NCI-H146 (cell line): ENCODE measurements at regions not wholly inside any gene's neighbourhood (a gene's known extent, or its start where the extent isn't known, plus 50 kb on each side); places are given as distances from the start of the nearest gene placed in this dataset.
"Not testable (repeated sequence)": the region's sequence is repeated elsewhere in the genome, so short reads cannot be mapped to it uniquely, and the experiment has no call there.

ENCODE experiments used
- DNase-seq: peaks from one replicate; lab custom pipeline; 2025; lab: John Stamatoyannopoulos, UW

DNA sequence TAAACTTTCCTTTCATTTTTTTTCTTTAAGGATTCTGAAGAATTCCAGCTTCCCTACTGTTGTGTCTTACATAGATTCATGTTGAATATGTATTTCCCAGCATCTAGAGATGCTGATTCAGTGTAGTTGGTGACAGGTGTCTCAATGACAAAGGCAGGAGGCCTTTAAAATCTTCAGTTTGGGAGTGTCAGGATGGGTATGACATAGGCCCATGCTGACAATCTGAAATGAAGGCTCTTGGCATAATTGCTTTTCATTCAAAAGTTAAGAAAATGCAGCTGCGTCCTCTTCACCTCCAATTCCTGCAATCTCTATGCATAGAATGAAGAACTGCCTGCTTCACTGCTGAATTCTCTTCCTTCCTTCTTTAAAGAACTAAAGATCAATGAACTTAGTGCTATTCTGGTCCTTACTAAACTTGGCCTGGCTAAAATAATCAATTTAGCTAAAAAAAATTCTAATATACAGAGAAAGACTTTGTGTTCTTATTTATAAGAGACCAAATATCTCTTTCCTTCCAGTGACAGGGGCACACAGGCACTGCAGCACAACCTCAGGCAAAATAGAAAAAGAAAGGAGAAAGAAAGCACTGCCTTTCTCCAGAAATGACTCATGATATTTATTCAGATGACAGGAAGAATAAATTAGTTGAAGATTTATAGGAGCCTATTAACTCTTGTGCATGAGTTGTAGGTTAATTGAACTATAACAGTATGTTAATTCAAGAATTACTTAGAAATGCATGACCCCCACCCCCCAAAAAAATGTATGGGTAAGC is 152.6 kb upstream of the GBE1 start:
- DNase-seq = no peak

DNA sequence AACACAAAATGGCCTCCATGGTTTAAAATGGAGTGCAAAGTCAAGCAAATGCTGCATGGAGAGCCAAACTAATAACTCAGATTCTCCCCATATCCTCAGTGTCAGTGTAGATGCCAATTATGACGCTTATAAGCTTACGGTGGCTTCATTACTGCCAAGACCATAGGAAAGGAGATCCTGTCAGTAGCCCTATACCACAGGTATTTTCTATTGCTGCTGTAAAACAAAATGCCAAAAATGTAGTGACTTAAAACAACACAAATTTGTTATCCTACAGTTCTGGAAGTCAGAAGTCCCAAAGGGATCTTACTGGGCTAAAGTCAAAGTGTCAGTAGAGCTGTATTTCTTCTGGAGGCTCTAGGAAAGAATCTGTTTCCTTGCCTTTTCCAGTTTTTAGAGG is 149.8 kb upstream of the GBE1 start:
- DNase-seq = no peak

GRCh38 chr3:81910244-81910852 is 148.9 kb upstream of the GBE1 start:
- no peak for DNase-seq

- no peak for DNase-seq
Observed at GRCh38 chr3:81909796-81910195, 148.4 kb upstream of the GBE1 start.

DNA sequence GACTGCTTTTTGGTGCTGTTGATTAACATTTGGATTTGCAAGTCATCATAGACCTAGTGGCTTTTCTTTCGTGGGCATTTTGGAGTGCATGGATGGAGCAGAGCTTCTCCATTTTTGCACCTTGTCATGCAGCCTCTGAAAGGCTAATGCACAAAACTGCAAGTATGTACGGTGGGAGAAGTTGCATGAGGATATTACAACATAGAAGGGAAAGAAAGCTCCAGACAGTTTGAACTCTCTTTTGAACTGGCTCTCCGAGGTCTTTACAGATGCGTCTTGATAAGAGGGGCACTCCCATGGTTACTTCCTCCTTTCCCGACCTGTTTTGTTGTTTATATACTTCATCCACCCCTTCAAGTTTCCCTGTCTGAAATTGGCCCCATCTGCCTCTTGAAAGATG is 147.1 kb upstream of the GBE1 start:
- DNase-seq = no peak

- no peak for DNase-seq
Observed at GRCh38 chr3:81898336-81898735, 136.9 kb upstream of the GBE1 start.

DNA sequence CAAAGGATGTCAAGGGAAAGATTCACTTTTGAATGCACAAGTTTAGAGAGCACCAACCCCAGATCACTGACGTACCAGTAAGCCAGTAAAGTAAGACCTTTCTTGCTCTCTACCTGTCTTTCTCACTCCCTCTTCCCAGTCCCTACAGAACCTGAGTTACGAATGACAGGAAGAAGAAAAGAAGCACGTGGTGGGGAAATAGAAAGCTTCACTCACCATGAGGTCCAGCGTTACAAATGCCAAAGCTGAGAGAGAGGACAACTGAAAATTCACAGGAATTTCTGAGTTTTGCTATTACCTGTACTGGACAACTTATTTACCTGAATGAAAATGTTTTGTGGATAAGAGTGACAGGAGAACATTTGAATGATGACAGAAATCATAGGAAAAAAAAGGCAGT is 133.2 kb upstream of the GBE1 start:
- DNase-seq = no peak

- DNase-seq = peak; percentile 83
Observed at GRCh38 chr3:81891055-81891895, 129.8 kb upstream of the GBE1 start.

GRCh38 chr3:81888914-81889557 is 127.6 kb upstream of the GBE1 start:
- DNase-seq = peak; percentile 5

DNA sequence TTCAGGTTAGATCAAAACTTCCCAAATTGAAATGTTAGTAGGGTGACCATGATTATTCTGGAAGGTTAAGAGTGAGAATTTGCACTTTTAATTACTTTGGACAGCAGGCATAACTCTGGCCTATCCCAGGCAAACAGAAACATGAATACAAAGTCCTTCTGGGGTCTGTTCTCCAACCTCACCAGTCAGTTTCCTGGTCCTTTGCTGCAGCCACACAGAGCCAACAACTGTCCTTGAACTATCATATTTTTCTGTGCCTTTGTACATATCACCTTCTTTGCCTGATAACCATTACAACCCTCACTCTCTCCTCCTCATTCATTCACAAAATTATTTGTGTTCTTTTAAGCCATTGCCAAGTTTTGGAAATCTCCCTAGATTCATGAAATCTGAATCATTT is 126.0 kb upstream of the GBE1 start:
- no peak for DNase-seq

GRCh38 chr3:81886081-81886480 is 124.6 kb upstream of the GBE1 start:
- no peak for DNase-seq

DNA sequence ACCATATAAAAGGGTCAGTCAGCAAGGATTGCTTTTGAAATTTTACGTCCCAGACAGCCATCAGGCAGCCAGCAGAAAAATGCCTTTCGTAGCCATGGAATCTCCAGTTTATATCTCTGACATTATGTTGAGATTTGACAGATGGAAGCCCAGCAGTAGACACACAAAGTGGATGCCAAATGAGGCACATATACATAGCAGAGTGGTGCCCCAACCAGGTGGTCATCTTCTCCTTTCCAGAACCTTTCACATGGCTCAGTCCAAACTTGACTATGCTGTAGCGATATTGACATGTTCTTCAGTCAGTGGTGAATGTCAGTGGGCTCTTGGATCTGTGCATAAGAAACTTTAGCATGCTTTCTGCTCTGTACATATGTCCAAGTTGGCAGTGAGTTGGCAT is 123.3 kb upstream of the GBE1 start:
- no peak for DNase-seq

GRCh38 chr3:81876826-81877225 is 115.4 kb upstream of the GBE1 start:
- DNase-seq = no peak

DNA sequence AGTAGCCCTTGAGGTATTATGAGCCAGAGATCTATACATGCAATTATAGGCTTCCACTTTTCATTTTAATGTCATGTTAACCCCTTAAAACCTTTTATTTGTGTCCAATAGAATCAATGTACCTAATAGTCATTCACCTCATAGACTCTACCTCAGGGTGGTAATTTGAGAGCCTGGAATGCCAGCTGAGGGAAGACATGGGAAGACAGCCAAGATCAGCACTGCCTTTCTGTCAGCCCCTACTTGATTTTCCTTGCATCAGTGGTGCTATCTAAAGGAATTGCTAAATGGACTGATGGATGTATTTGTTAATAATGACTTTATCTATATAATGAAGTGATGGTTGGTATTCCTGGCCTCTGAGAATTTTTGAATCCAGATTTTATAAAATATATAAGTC is 113.3 kb upstream of the GBE1 start:
- peak; percentile 4 for DNase-seq

- no peak for DNase-seq
Observed at GRCh38 chr3:81872566-81872965, 111.1 kb upstream of the GBE1 start.

GRCh38 chr3:81871358-81872155 is 110.1 kb upstream of the GBE1 start:
- DNase-seq = peak; percentile 44

DNA sequence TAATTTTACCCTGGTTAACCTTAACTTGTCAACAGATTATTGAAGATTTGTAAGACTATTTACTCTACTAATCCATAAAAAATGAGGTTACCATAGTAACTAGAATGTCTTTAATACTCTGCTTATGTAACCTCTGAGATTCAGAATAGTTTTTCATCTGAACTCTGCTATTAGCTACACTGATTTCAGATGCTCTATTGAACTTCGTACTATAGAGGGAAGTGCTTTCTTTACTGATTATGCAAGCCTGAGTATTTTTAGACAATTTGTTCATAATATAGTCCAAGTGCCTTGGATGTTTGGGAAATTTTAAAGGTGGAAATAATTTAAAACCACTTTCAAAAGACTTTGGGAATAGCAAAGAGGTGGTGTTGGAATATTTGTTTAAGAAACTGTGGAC is 107.9 kb upstream of the GBE1 start:
- DNase-seq = no peak

- no peak for DNase-seq
Observed at GRCh38 chr3:81868597-81868996, 107.2 kb upstream of the GBE1 start.

GRCh38 chr3:81867875-81868274 is 106.4 kb upstream of the GBE1 start:
- DNase-seq = no peak

DNA sequence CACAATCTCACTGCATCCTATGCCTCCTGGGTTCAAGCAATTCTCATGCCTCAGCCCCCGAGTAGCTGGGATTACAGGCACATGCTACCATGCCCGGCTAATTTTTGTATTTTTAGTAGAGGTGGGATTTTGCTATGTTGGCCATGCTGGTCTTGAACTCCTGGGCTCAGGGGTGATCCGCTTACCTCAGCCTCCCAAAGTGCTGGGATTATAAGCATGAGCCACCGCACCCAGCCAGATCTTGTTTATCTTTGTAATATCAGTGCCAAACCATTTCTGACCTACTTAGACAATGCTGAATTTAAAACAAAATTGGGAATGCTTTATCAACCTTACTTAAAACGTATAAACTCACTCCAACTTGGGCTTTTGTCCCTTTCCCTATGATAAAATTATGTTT is 103.7 kb upstream of the GBE1 start:
- DNase-seq = not testable (repeated sequence)

GRCh38 chr3:81864272-81864671 is 102.8 kb upstream of the GBE1 start:
- DNase-seq = no peak

- no peak for DNase-seq
Observed at GRCh38 chr3:81863756-81864155, 102.3 kb upstream of the GBE1 start.
